Bronchial epithelial cell (primary cell): ENCODE measurements at regions not wholly inside any gene's neighbourhood (a gene's known extent, or its start where the extent isn't known, plus 50 kb on each side); places are given as distances from the start of the nearest gene placed in this dataset.

Source experiments
- DNase-seq: peaks from one replicate; pipeline ENCODE4 v3.0.0-alpha.2; 2010; ENCODE audit warnings: low read depth
- FAIRE-seq: peaks from 2 replicates; lab custom pipeline; 2011; peaks lifted over from hg19 to GRCh38; lab: Jason Lieb, UNC
- H3K27me3 ChIP-seq: 2 replicates; pipeline ENCODE4 v1.5.1; 2011; ENCODE audit warnings: low read length; ENCODE audit not compliant: control insufficient read depth, insufficient read depth
- H3K36me3 ChIP-seq: 2 replicates; pipeline ENCODE4 v1.5.1; 2011; ENCODE audit warnings: low read length; ENCODE audit not compliant: control insufficient read depth, insufficient read depth
- H3K4me3 ChIP-seq: 2 replicates; pipeline ENCODE4 v1.5.1; 2011; ENCODE audit warnings: mild to moderate bottlenecking, low read depth, low read length, control low read depth
- CTCF ChIP-seq: IDR thresholded peaks from 2 replicates; pipeline ENCODE4 v1.5.1; 2011; ENCODE audit warnings: mild to moderate bottlenecking, moderate library complexity, low read length, control low read depth, inconsistent platforms; ENCODE audit not compliant: insufficient read depth, severe bottlenecking

- FAIRE-seq (no peak), DNase-seq (no peak)
- Histone ChIP-seq H3K36me3 (no peaks in the 10 kb centered on the region), H3K27me3 (no peaks in the 10 kb centered on the region), H3K4me3 (no peak overlapping the region)
- no peak for TF ChIP-seq CTCF
Measured at GRCh38 chr6:102717252-102717651, 1323.7 kb downstream of the GRIK2 start.

GRCh38 chr6:102701019-102701418 is 1307.5 kb downstream of the GRIK2 start:
- no peak overlapping the region for H3K4me3 ChIP-seq
- FAIRE-seq: no peak
- DNase-seq: no peak

GRCh38 chr6:102686461-102686860 is 1293.0 kb downstream of the GRIK2 start:
- no peaks in the 10 kb centered on the region for H3K36me3 ChIP-seq
- DNase-seq (no peak), FAIRE-seq (no peak)
- no peaks in the 10 kb centered on the region for H3K27me3 ChIP-seq
- TF ChIP-seq CTCF: no peak
- H3K4me3 ChIP-seq: no peak overlapping the region

More at GRCh38 chr6:102701019-102701418, 1307.5 kb downstream of the GRIK2 start:
- Histone ChIP-seq H3K27me3 (no peaks in the 10 kb centered on the region), H3K36me3 (no peaks in the 10 kb centered on the region)
- no peak for TF ChIP-seq CTCF

- H3K27me3 ChIP-seq: no peaks in the 10 kb centered on the region
- FAIRE-seq (no peak), DNase-seq (no peak)
- no peak overlapping the region for H3K4me3 ChIP-seq
- TF ChIP-seq CTCF: no peak
- no peaks in the 10 kb centered on the region for H3K36me3 ChIP-seq
Measured at GRCh38 chr6:102680413-102680812, 1286.9 kb downstream of the GRIK2 start.

GRCh38 chr6:102679865-102680264 is 1286.4 kb downstream of the GRIK2 start:
- no peak for DNase-seq
- H3K27me3 ChIP-seq: no peaks in the 10 kb centered on the region
- no peak for FAIRE-seq

More at GRCh38 chr6:102679865-102680264, 1286.4 kb downstream of the GRIK2 start:
- TF ChIP-seq CTCF: no peak
- no peak overlapping the region for H3K4me3 ChIP-seq
- no peaks in the 10 kb centered on the region for H3K36me3 ChIP-seq
